GM19468 (cell line): ENCODE measurements at regions not wholly inside any gene's neighbourhood (a gene's known extent, or its start where the extent isn't known, plus 50 kb on each side); places are given as distances from the start of the nearest gene placed in this dataset.

Experiments
- ATAC-seq: cut with Tn5 transposase; IDR thresholded peaks from one replicate; pipeline ENCODE4 v1.9.1; 2021; ENCODE audit warnings: mild to moderate bottlenecking, moderate library complexity, moderate number of reproducible peaks; ENCODE audit not compliant: unreplicated experiment; ENCODE audit errors: extremely low read depth

DNA sequence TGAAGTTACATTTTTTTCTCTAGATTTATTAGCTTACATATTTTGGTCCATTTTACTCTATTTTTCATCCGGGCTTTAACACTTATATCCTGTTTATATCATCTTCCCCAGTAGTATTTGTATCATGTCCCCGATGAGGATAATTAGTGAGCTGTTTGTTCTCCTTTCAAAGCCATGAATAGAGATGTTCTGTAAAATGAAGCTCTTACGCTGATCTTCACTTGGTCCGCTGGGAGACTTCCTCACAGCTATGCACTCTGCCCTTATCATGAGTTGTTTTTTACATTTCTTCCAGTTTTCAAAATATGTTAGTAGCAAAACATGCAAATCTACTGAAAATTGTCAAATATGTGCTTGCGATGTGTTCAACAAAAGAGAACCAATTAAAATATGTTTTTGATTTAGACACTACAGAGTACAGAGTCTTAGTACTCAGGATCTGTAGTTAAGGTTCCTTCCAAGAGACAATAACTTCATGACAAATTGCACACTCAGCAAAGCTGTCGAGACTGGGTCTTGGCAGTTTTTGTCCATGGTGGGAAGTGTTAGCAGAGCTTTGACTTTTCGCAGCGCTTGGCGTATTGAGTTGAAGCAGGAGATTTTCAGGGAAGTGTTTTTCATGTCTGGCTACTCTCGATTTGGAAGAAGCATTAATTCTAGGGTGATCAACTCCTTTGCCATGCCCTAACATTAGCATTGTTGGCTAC lies 292.0 kb upstream of the ADAMTS5 start:
- no peak for ATAC-seq

- ATAC-seq, result no peak
Observed at GRCh38 chr21:27257908-27258556, 291.1 kb upstream of the ADAMTS5 start.

DNA sequence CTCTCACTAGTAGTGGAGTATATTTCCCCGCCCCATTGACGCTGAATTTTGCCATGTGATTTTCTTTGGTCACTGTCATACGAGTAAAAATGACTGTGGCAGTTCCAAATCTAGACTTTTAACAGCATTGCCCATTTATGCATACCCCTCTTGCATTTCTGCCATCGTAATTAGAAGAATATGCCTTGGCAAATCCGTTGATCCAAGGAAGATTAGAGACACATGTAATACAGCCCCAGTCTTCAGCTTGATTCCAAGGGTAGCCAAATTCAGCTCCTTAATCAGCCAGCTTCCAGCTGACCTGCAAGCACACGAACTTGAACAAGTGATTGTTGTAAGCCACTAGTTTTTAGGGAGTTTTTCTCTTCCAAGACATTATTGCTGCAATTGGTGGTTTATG lies 290.3 kb upstream of the ADAMTS5 start:
- no peak for ATAC-seq

DNA sequence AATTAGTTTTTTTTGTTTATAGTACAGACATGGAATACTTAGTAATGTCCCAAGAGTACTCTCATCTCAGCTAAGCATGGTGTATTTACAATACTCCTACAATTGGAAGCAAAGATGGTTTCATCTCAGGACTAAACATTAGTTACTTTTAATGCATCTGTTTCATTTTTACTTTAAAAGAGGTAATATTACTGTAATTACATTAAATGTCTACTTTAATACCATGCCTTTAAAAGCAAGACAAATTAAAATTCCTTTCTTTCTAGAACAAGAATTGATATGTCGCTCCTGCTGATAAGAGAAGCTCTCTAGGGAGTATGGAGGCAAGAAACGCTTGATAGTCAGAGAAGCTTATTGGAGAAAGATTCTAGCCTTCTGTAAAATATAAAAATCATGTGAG lies 284.9 kb upstream of the ADAMTS5 start:
- ATAC-seq, result no peak

- no peak for ATAC-seq
Observed at GRCh38 chr21:27250366-27250765, 283.5 kb upstream of the ADAMTS5 start.

- no peak for ATAC-seq
Observed at GRCh38 chr21:27248814-27249213, 281.9 kb upstream of the ADAMTS5 start.

- no peak for ATAC-seq
Observed at GRCh38 chr21:27246741-27247140, 279.9 kb upstream of the ADAMTS5 start.

- ATAC-seq, result no peak
Observed at GRCh38 chr21:27244776-27245175, 277.9 kb upstream of the ADAMTS5 start.

DNA sequence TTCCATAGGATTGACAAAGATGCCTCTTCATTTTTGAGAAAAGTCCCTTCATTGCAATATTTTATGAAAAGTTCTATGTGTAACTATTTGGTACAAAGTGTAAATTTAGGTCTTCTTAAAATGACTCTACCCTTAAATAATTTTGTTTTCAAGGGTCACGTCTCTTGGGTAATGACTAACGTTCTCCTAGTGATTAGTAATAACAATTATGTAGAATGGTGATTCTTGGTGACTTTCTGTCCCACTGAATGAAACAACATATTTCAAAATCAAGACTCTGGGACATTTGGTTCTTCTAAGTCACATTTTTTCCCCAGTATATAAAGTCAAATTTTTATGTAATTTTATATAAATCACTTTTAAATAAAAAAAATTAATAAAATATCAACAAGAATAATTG lies 277.5 kb upstream of the ADAMTS5 start:
- ATAC-seq, result no peak

- ATAC-seq, result no peak
Observed at GRCh38 chr21:27240839-27241238, 274.0 kb upstream of the ADAMTS5 start.

DNA sequence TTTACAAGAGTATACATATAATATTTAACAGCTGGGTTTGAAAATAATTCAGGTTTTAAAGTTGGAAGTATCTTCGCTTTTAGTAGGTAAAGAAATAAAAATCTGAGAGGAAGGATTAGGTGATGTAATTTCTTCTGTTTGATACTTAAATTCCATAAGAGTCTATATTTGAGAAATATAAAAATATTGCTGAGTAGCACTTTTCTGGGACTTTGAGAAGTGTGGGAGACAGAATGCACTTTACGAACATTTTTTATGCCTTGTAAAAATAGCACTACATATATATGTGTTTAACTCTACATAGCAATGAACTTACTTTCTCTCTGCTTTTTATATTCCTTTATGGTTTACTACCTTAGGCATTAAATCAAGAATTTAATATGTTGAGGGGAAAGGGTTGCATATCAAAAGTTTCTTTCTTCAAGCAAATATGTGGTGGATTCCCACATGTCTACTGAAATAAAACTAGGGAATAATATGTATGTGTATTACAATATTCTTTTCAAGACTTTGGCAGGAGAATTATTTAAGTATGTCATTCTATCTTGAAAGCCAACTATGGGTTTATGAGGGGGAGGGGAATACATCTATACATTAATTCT lies 266.7 kb upstream of the ADAMTS5 start:
- no peak for ATAC-seq

DNA sequence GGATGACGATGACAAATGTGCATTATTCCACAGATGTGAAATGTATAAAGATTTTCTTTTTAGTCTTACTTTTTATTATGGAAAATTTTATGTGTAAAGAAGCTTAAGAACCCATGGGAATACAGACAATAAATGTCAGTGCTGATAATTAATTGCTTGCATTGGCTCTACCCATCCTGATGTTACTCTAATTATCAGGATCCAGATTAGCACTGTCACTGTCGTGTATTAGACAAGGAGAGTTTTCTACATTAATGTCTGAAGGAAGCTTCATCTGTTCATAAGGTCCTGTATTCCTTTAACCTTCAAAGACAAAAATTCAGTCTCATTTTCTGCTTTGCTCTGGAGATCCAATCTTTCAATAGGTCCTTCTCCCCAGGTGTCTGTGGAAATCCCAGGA lies 259.1 kb upstream of the ADAMTS5 start:
- no peak for ATAC-seq

GRCh38 chr21:27225151-27225550 lies 258.3 kb upstream of the ADAMTS5 start:
- ATAC-seq, result no peak

GRCh38 chr21:27224169-27224568 lies 257.3 kb upstream of the ADAMTS5 start:
- ATAC-seq, result no peak

- no peak for ATAC-seq
Observed at GRCh38 chr21:27221077-27221476, 254.2 kb upstream of the ADAMTS5 start.

DNA sequence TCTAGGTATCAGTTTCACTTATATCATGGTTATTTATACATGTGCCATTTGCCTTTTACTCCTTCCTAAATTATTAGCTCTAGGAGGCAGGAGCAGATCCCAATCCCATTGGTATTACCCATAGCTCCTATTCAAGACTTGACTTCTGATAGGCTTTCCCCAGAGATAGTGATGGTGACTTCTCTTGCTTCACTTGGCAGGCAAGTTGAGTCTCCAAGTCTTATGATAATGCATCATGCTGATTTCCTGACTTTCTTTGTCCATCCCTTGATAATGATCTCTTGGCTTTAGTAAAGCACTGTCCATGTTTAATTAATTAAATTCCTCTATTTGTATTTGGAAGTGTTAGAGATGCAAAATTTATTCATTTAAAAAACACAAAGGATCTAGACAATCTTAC lies 253.5 kb upstream of the ADAMTS5 start:
- ATAC-seq, result no peak

DNA sequence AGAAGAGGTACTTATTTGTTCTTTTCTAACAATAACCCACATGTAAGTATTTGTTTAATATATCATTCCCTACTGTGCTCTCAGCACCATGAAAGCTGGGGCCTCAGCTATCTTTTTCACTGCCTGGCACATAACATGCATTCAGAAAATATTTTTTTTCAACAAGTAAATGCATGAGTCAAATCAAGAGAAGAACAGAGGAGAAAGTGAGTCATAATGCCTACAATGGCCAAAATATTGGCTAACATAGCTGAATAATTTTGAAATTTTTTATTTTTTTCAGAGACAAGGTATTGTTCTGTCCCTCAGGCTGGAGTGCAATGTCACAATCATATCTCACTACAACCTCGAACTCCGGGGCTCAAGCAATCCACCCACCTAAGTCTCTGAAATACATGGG lies 252.2 kb upstream of the ADAMTS5 start:
- ATAC-seq, result no peak

- no peak for ATAC-seq
Observed at GRCh38 chr21:27213303-27213702, 246.4 kb upstream of the ADAMTS5 start.

DNA sequence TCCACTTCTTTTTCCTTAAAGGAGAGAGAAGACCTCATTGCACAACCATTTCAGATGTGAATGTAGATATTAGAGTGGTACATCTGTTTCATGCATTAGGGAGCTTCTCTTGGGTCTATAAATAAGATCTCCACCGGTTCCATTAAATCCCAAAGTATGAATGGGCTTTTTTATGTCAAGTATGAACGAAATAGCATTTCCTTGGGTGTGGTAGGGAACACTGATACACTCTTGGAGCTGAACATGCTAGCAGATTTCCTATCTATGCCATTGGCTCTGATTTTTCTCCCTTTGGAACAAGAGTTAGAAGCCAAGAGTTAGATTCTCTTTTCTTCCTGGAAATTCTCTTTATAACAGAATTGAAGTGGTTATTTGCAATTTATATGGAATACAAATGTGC lies 245.6 kb upstream of the ADAMTS5 start:
- ATAC-seq, result no peak

GRCh38 chr21:27209546-27209945 lies 242.7 kb upstream of the ADAMTS5 start:
- no peak for ATAC-seq

- ATAC-seq, result no peak
Observed at GRCh38 chr21:27206368-27206982, 239.6 kb upstream of the ADAMTS5 start.
